PC-9 (cell line): ENCODE measurements at regions not wholly inside any gene's neighbourhood (a gene's known extent, or its start where the extent isn't known, plus 50 kb on each side); places are given as distances from the start of the nearest gene placed in this dataset.

Source experiments
- CTCF ChIP-seq: fragments of 200-600 bp; sonication (generic); conservative IDR thresholded peaks from 2 replicates; pipeline ENCODE4 v1.6.1; 2017; ENCODE audit warnings: mixed run types, antibody characterized with exemption, mild to moderate bottlenecking, moderate library complexity
- EZH2 ChIP-seq: fragments of 200-600 bp; sonication (generic); IDR thresholded peaks from 2 replicates; pipeline ENCODE4 v1.8.0; 2017; ENCODE audit warnings: antibody characterized with exemption, low read depth

- TF ChIP-seq CTCF, result no peak
- TF ChIP-seq EZH2, result no peak
Measured at GRCh38 chr11:79582434-79582833, 141.6 kb upstream of the TENM4 start.
